Lung (tissue), 11 donors: ENCODE measurements at regions not wholly inside any gene's neighbourhood (a gene's known extent, or its start where the extent isn't known, plus 50 kb on each side); places are given as distances from the start of the nearest gene placed in this dataset.

Experiments used
- ATAC-seq: fragments of 200-7000 bp; cut with Tn5 transposase; one replicate; pipeline ENCODE4 v1.9.1; 2020; ENCODE audit warnings: moderate number of reproducible peaks; ENCODE audit not compliant: insufficient read depth, low FRiP score
- DNase-seq, 3 donors: peaks; one replicate each; pipeline ENCODE4 v3.0.0-alpha.2; 2013 to 2017
- H3K27ac ChIP-seq, 2 donors: one replicate each; pipeline ENCODE4 v1.5.1; 2013; ENCODE audit warnings: mild to moderate bottlenecking in 2 of 2, moderate library complexity in 2 of 2, control low read depth in 1 of 2, inconsistent platforms in 1 of 2, low read depth in 1 of 2, low read length in 1 of 2
- H3K27me3 ChIP-seq, 3 donors: one replicate each; pipeline ENCODE4 v1.5.1; 2013; ENCODE audit warnings: low read length in 2 of 3; ENCODE audit not compliant: control insufficient read depth in 3 of 3, insufficient read depth in 3 of 3
- H3K36me3 ChIP-seq, 4 donors: one replicate each; pipeline ENCODE4 v1.5.1; 2013; ENCODE audit warnings: low read length in 4 of 4, mild to moderate bottlenecking in 1 of 4, moderate library complexity in 1 of 4; ENCODE audit not compliant: control insufficient read depth in 4 of 4, insufficient read depth in 4 of 4
- H3K4me1 ChIP-seq, 5 donors: one replicate each; pipeline ENCODE4 v1.5.1; 2013; ENCODE audit warnings: low read length in 5 of 5, mild to moderate bottlenecking in 2 of 5, moderate library complexity in 1 of 5; ENCODE audit not compliant: control insufficient read depth in 5 of 5, insufficient read depth in 5 of 5
- H3K4me3 ChIP-seq: one replicate; pipeline ENCODE4 v1.5.1; 2013; ENCODE audit warnings: mild to moderate bottlenecking, control low read depth, moderate library complexity
- H3K9ac ChIP-seq, 2 donors: one replicate each; pipeline ENCODE4 v1.5.1; 2013; ENCODE audit warnings: low read length in 2 of 2, control low read depth in 1 of 2; ENCODE audit not compliant: insufficient read depth in 1 of 2
- H3K9me3 ChIP-seq, 4 donors: one replicate each; pipeline ENCODE4 v1.5.1; 2013; ENCODE audit warnings: low read length in 3 of 4, mild to moderate bottlenecking in 1 of 4, moderate library complexity in 1 of 4; ENCODE audit not compliant: control insufficient read depth in 4 of 4, insufficient read depth in 3 of 4
- WGBS, 2 donors: extraction: QIAGEN DNeasy Blood & Tissue Kit; methylation state at CpG; one replicate each; pipeline ENCODE4 v1.1.7; 2013; 5-methylcytosine and 5-hydroxymethylcytosine counted together
- TF ChIP-seq, protein P1 (sequence below): IDR thresholded peaks from 2 replicates; pipeline ENCODE4 v1.5.1; 2012; ENCODE audit warnings: mild to moderate bottlenecking; ENCODE audit errors: control extremely low read depth, extremely low read depth
- donor health status: control.
- donor health status: control.
- donor health status: Bipolar disorder and iron deficiency.
- donor health status: healthy.
- donor health status: DM: yes; HTN: yes; CAD: no.

- Histone ChIP-seq H3K4me3 (no peak overlapping the region), H3K9me3 (peaks cover 0 to 1% (median 0%) of the 10 kb centered on the region in 4 donors), H3K27me3 (peaks cover 0 to 2% (median 0%) of the 10 kb centered on the region in 3 donors), H3K9ac (no peak overlapping the region), H3K36me3 (no peaks in the 10 kb centered on the region), H3K4me1 (peaks cover 0 to 12% (median 7%) of the 10 kb centered on the region in 5 donors), H3K27ac (no peak overlapping the region)
- TF ChIP-seq, protein P1, sequence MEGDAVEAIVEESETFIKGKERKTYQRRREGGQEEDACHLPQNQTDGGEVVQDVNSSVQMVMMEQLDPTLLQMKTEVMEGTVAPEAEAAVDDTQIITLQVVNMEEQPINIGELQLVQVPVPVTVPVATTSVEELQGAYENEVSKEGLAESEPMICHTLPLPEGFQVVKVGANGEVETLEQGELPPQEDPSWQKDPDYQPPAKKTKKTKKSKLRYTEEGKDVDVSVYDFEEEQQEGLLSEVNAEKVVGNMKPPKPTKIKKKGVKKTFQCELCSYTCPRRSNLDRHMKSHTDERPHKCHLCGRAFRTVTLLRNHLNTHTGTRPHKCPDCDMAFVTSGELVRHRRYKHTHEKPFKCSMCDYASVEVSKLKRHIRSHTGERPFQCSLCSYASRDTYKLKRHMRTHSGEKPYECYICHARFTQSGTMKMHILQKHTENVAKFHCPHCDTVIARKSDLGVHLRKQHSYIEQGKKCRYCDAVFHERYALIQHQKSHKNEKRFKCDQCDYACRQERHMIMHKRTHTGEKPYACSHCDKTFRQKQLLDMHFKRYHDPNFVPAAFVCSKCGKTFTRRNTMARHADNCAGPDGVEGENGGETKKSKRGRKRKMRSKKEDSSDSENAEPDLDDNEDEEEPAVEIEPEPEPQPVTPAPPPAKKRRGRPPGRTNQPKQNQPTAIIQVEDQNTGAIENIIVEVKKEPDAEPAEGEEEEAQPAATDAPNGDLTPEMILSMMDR = no peak
- 79 to 85% methylated on average over 9 of the region's 9 CpGs for WGBS, 2 donors
- no peak for ATAC-seq
- DNase-seq = no peak
These were observed 56.9 kb upstream of the MYL10 start for GRCh38 chr7:101686030-101686429.

DNA sequence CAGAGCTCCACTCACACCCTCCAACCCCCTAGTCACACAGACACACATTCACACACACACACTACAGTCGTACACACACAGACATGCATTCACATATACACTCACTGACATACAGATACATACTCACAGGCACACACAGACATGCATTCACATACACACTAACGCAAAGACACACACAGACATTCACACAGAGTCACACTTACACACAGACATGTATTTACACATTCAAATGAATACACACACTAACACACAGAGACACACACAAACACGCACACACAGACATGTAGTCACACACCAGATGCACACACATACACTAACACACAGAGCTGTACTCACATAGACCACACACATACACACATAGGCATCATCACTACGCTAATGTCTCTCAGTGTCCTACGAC is 58.0 kb upstream of the MYL10 start:
- no peaks in the 10 kb centered on the region for H3K36me3 ChIP-seq
- no peak overlapping the region for H3K9ac ChIP-seq
- ATAC-seq (no peak), DNase-seq (no peak)
- TF ChIP-seq, protein P1 = no peak
- H3K4me1 ChIP-seq = peaks cover 0 to 7% (median 4%) of the 10 kb centered on the region in 5 donors
- peaks cover 0 to 2% (median 0%) of the 10 kb centered on the region in 3 donors for H3K27me3 ChIP-seq
- H3K27ac ChIP-seq = no peak overlapping the region
- 70 to 76% methylated on average over 5 of the region's 5 CpGs for WGBS, 2 donors
- H3K9me3 ChIP-seq = peaks cover 0 to 1% (median 0%) of the 10 kb centered on the region in 4 donors
- no peak overlapping the region for H3K4me3 ChIP-seq

GRCh38 chr7:101687791-101688182 is 58.7 kb upstream of the MYL10 start:
- ATAC-seq = no peak
- no peak overlapping the region for H3K27ac ChIP-seq

More at GRCh38 chr7:101687791-101688182, 58.7 kb upstream of the MYL10 start:
- TF ChIP-seq, protein P1 = no peak
- Histone ChIP-seq H3K27me3 (peaks cover 0 to 2% (median 0%) of the 10 kb centered on the region in 3 donors), H3K9me3 (peaks cover 0 to 1% (median 0%) of the 10 kb centered on the region in 4 donors), H3K36me3 (no peaks in the 10 kb centered on the region), H3K4me1 (peaks cover 0 to 7% (median 6%) of the 10 kb centered on the region in 5 donors), H3K4me3 (no peak overlapping the region), H3K9ac (no peak overlapping the region)
- DNase-seq = no peak
- 56 to 70% methylated on average over 3 of the region's 3 CpGs for WGBS, 2 donors
